GM06990 (cell line): ENCODE measurements at regions not wholly inside any gene's neighbourhood (a gene's known extent, or its start where the extent isn't known, plus 50 kb on each side); places are given as distances from the start of the nearest gene placed in this dataset.
"Not testable (repeated sequence)": the region's sequence is repeated elsewhere in the genome, so short reads cannot be mapped to it uniquely, and the experiment has no call there.

Experiments used
- DNase-seq: peaks from one replicate; pipeline ENCODE4 v3.0.0-alpha.2; 2011; ENCODE audit not compliant: insufficient read length; ENCODE audit errors: extremely low read depth
- H3K27me3 ChIP-seq: replicated peaks from 2 replicates; pipeline ENCODE4 v1.6.0; 2011; ENCODE audit warnings: low read length; ENCODE audit not compliant: control insufficient read depth, insufficient read depth
- H3K36me3 ChIP-seq: 2 replicates; pipeline ENCODE4 v1.5.1; 2011; ENCODE audit warnings: low read length; ENCODE audit not compliant: control insufficient read depth, insufficient read depth
- H3K4me3 ChIP-seq: replicated peaks from 2 replicates; pipeline ENCODE4 v1.5.1; 2011; ENCODE audit warnings: low read depth, mild to moderate bottlenecking, control low read depth, low read length
- TF ChIP-seq, protein P1 (sequence below): IDR thresholded peaks from 2 replicates; pipeline ENCODE4 v1.5.1; 2011; ENCODE audit warnings: low read length, control low read depth, mild to moderate bottlenecking, inconsistent platforms; ENCODE audit not compliant: insufficient read depth, poor library complexity, severe bottlenecking

DNA sequence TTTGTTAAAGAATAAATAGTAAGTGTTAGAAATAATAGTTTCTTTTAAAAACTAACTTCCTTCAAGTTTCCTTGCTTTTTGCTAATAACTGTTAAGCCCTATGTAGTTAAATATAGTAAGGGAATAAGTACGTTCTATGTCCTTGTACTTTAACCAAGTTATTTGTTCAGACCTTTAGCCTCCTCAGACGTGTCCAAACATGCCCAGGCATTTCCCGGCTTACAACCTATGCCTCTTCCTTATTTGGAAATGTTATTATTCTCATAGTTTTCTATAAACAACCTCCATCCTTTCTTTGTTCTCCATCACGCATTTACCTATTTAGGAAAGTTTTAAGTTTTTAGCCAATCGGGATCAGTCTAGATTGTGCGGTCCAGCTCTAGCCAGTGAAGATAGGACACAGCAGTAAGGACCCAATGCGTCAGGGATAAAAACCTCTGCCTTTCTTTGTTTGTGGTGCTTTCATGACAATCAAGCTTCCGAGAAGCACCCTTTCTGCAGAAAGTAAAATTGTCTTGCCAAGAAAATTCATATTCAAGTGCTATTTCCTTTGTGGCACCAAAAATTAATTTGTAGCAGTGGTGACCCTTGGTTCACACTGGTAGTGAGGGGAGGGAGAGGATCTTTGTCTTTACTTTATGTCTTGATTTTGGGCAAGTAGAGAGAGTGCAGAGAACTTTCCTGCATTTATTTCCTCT lies 851.3 kb upstream of the POM121L12 start:
- TF ChIP-seq, protein P1, sequence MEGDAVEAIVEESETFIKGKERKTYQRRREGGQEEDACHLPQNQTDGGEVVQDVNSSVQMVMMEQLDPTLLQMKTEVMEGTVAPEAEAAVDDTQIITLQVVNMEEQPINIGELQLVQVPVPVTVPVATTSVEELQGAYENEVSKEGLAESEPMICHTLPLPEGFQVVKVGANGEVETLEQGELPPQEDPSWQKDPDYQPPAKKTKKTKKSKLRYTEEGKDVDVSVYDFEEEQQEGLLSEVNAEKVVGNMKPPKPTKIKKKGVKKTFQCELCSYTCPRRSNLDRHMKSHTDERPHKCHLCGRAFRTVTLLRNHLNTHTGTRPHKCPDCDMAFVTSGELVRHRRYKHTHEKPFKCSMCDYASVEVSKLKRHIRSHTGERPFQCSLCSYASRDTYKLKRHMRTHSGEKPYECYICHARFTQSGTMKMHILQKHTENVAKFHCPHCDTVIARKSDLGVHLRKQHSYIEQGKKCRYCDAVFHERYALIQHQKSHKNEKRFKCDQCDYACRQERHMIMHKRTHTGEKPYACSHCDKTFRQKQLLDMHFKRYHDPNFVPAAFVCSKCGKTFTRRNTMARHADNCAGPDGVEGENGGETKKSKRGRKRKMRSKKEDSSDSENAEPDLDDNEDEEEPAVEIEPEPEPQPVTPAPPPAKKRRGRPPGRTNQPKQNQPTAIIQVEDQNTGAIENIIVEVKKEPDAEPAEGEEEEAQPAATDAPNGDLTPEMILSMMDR: no peak
- no peak overlapping the region for H3K4me3 ChIP-seq

DNA sequence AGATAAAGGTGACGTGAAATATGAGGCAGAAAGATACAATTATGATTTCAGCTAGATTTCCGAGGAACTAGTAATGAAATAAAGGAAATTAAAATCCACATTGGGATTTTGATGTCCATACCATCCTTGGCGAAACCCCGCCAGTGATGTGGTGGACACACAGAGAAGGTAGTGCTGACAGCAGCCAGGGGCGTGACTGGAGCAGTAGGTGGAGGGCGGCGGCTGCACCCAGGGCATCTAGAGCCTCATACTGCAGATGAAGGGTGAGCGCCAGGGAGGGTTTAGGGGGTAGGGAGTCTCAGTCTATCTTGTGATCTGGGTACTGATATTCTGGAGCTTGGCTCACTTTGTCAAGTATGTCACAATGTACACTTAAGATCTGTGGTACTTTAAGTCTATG lies 855.5 kb upstream of the POM121L12 start:
- no peak for DNase-seq
- Histone ChIP-seq H3K36me3 (no peaks in the 10 kb centered on the region), H3K4me3 (no peak overlapping the region), H3K27me3 (no peaks in the 10 kb centered on the region)
- TF ChIP-seq, protein P1: no peak

More for the DNA sequence above, 851.3 kb upstream of the POM121L12 start:
- H3K27me3 ChIP-seq: no peaks in the 10 kb centered on the region
- no peak for DNase-seq
- H3K36me3 ChIP-seq: no peaks in the 10 kb centered on the region

DNA sequence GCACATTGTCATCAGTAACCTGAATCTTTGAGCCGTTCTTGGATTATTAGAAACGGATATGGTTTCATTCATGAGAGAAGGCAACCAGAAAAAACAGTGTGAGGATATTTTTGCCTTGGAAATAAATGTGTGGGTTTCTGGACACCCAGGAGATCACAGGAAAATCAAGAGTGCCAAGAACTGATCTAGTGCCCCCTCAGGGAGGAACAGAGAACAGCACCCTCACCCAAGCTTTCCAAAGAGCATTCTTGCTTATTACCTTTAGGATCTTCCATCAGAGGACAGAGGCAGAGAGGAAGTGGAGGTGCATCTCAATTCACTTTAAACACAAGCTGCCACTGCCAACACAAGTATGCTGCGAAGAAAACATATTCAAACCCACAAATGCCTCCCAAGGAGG lies 851.5 kb upstream of the COBL start:
- no peaks in the 10 kb centered on the region for H3K27me3 ChIP-seq
- TF ChIP-seq, protein P1: no peak
- no peak for DNase-seq
- H3K36me3 ChIP-seq: no peaks in the 10 kb centered on the region
- no peak overlapping the region for H3K4me3 ChIP-seq

DNA sequence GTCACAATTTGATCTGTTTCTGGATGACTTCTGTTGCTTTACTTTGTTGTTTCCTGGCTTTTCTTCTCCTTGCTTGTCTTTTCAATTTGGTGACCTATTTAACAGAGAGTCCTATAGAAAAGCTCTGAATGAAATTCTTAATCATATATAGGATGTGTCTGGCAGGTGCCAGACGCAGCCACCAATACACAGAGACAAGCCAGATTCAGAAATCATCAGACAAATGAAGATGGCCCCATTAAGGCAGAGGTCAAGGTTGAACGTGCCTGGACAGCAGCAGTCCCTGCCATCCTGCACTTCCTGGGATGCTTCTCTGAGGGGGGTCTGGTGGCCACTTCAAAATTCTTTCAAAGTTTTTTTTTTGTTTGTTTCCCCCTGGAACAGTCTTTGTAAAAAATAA lies 846.7 kb upstream of the COBL start:
- TF ChIP-seq, protein P1: no peak
- H3K27me3 ChIP-seq: no peaks in the 10 kb centered on the region
- no peak for DNase-seq
- H3K36me3 ChIP-seq: no peaks in the 10 kb centered on the region
- H3K4me3 ChIP-seq: no peak overlapping the region

DNA sequence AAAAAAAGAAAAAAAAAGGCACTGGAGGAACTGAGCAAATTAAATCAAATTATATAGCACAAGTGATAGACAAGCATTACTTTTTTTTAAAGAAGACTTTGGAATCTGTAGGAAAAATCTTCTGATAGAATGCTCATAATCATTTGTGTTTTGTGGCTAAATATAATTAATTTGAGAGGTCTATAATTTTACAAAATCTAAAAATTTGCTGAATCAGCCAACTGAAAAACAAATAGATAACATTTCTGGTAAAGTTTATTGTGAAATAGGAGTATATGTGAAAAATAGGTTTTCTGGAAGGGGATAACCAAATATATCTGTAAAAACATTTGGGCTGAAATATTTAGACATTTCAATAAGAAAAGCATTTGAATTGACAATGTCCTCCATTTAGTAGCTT lies 844.9 kb upstream of the COBL start:
- TF ChIP-seq, protein P1: no peak
- no peaks in the 10 kb centered on the region for H3K27me3 ChIP-seq
- no peak overlapping the region for H3K4me3 ChIP-seq
- no peak for DNase-seq
- H3K36me3 ChIP-seq: no peaks in the 10 kb centered on the region

DNA sequence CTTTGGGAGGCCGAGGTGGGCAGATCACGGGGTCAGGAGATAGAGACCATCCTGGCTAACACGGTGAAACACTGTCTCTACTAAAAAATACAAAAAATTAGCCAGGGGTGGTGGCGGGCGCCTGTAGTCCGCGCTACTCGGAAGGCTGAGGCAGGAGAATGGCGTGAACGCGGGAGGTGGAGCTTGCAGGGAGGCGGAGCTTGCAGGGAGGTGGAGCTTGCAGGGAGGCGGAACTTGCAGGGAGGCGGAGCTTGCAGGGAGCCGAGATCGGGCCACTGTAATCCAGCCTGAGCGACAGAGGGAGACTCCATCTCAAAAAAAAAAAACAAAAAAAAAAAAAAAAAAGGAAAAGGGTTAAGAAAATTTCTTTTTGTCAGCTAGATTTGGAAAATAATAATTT lies 842.8 kb upstream of the COBL start:
- not testable (repeated sequence) for DNase-seq, H3K4me3 ChIP-seq, H3K27me3 ChIP-seq, H3K36me3 ChIP-seq
